ENCODE measurements at regions not wholly inside any gene's neighbourhood (a gene's known extent, or its start where the extent isn't known, plus 50 kb on each side); places are given as distances from the start of the nearest gene placed in this dataset.
"Not testable (repeated sequence)": the region's sequence is repeated elsewhere in the genome, so short reads cannot be mapped to it uniquely, and the experiment has no call there.

- 74% methylated on average over 4 of the region's 4 CpGs for WGBS
Measured at GRCh38 chr4:77360451-77360850, 203.4 kb downstream of the CCNG2 start.

DNA sequence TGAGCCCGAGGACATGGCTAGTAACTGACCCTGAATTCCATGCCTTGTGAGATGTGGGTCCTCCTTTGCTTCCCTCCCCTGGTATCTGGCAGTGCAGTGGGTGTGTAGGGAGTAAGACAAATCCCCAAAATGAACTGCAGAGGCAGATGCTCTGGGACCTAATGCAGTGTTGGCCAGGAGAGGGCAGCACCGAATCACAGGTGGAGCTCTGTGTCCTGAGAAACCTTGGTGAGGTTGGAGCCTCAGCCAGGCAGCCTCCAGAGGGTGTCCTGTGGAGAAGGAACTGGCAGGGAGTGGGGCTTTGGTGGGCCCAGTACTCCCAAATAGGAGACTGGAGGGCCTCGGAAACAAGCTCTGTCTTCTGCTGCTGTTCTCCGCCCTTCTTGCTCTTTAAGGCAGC, 209.9 kb downstream of the CCNG2 start:
- not testable (repeated sequence) for H3K36me3 ChIP-seq (ENCODE audit: control insufficient read depth in 4 of 4, insufficient read depth in 3 of 4, low read depth in 1 of 4, low read length in 3 of 4); H3K4me3 ChIP-seq (ENCODE audit: low read depth in 1 of 3, low read length in 3 of 3); H3K27me3 ChIP-seq (ENCODE audit: control insufficient read depth in 4 of 4, insufficient read depth in 4 of 4, low read length in 3 of 4); H3K9ac ChIP-seq (ENCODE audit: low read depth in 1 of 2, low read length in 2 of 2); H3K27ac ChIP-seq (ENCODE audit: low read depth in 1 of 2, low read length in 2 of 2); H3K4me1 ChIP-seq (ENCODE audit: control insufficient read depth in 4 of 4, insufficient read depth in 4 of 4, low read length in 3 of 4); DNase-seq (ENCODE audit: low spot score); H3K9me3 ChIP-seq (ENCODE audit: control insufficient read depth in 4 of 4, low read length in 3 of 4)
- 57% methylated on average over 3 of the region's 4 CpGs for WGBS
- TF ChIP-seq RAD21 (IDR thresholded peaks at IDR 0.05) = peak; percentile 37 to 43

More at GRCh38 chr4:77360451-77360850, 203.4 kb downstream of the CCNG2 start:
- Histone ChIP-seq H3K9ac (ENCODE audit: low read depth in 1 of 2, low read length in 2 of 2) (no peak overlapping the region), H3K4me1 (ENCODE audit: control insufficient read depth in 4 of 4, insufficient read depth in 4 of 4, low read length in 3 of 4) (no peaks in the 10 kb centered on the region), H3K36me3 (ENCODE audit: control insufficient read depth in 4 of 4, insufficient read depth in 3 of 4, low read depth in 1 of 4, low read length in 3 of 4) (no peaks in the 10 kb centered on the region), H3K9me3 (ENCODE audit: control insufficient read depth in 4 of 4, low read length in 3 of 4) (no peaks in the 10 kb centered on the region), H3K27me3 (ENCODE audit: control insufficient read depth in 4 of 4, insufficient read depth in 4 of 4, low read length in 3 of 4) (no peaks in the 10 kb centered on the region), H3K4me3 (ENCODE audit: low read depth in 1 of 3, low read length in 3 of 3) (no peak overlapping the region), H3K27ac (ENCODE audit: low read depth in 1 of 2, low read length in 2 of 2) (no peak overlapping the region)
- DNase-seq (ENCODE audit: low spot score) = no peak
- no peak for TF ChIP-seq YY1 (IDR thresholded peaks at IDR 0.05)
- no peak for TF ChIP-seq HNF4G (IDR thresholded peaks at IDR 0.05)

DNA sequence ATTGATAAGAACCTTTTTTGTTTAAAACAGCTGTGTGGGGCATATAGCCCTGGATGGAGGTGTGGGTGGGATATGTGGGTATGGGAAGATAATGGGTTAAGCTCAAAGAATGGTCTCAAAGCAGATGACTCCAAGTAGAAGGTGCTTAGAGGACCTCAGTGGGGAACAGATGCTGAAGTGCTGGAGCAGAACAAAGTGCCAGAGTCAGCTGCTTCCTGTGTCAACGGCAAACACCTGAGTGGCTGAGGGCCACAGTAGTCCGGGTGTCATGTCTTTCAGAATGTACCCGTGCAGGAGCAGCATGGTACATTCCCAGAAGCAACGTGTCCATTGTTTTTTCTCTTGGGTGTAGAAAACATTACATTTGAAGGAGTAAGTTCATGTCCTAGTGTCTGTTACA, 210.6 kb downstream of the CCNG2 start:
- H3K9ac ChIP-seq (ENCODE audit: low read depth in 1 of 2, low read length in 2 of 2) = no peak overlapping the region
- TF ChIP-seq FOXA2 (IDR thresholded peaks at IDR 0.05) (no peak), HNF4G (IDR thresholded peaks at IDR 0.05) (no peak), YY1 (IDR thresholded peaks at IDR 0.05) (no peak), REST (IDR thresholded peaks at IDR 0.05) (no peak), TAF1 (conservative IDR thresholded peaks at IDR 0.05) (no peak), RXRA (IDR thresholded peaks at IDR 0.05) (no peak), NR2F2 (IDR thresholded peaks at IDR 0.05) (no peak), FOXA1 (IDR thresholded peaks at IDR 0.05) (no peak), ZBTB33 (IDR thresholded peaks at IDR 0.05) (no peak), SP1 (IDR thresholded peaks at IDR 0.05) (no peak), HNF4A (conservative IDR thresholded peaks at IDR 0.05) (no peak), GABPA (IDR thresholded peaks at IDR 0.05 in 1 of 2, conservative IDR thresholded peaks at IDR 0.05 in 1 of 2) (no peak), EGR1 (IDR thresholded peaks at IDR 0.05; ENCODE audit: low read depth in 2 of 2) (no peak)
- H3K36me3 ChIP-seq (ENCODE audit: control insufficient read depth in 4 of 4, insufficient read depth in 3 of 4, low read depth in 1 of 4, low read length in 3 of 4) = no peaks in the 10 kb centered on the region
- no peaks in the 10 kb centered on the region for H3K4me1 ChIP-seq (ENCODE audit: control insufficient read depth in 4 of 4, insufficient read depth in 4 of 4, low read length in 3 of 4)
- H3K27ac ChIP-seq (ENCODE audit: low read depth in 1 of 2, low read length in 2 of 2) = no peak overlapping the region
- no peak overlapping the region for H3K4me3 ChIP-seq (ENCODE audit: low read depth in 1 of 3, low read length in 3 of 3)
- no peak for DNase-seq (ENCODE audit: low spot score)
- WGBS = 67% methylated on average over 4 of the region's 4 CpGs
- H3K27me3 ChIP-seq (ENCODE audit: control insufficient read depth in 4 of 4, insufficient read depth in 4 of 4, low read length in 3 of 4) = no peaks in the 10 kb centered on the region
- H3K9me3 ChIP-seq (ENCODE audit: control insufficient read depth in 4 of 4, low read length in 3 of 4) = no peaks in the 10 kb centered on the region
